ENCODE measurements at regions not wholly inside any gene's neighbourhood (a gene's known extent, or its start where the extent isn't known, plus 50 kb on each side); places are given as distances from the start of the nearest gene placed in this dataset.
"Not testable (repeated sequence)": the region's sequence is repeated elsewhere in the genome, so short reads cannot be mapped to it uniquely, and the experiment has no call there.

- Histone ChIP-seq H3K4me1 (replicated peaks in 1 of 2) (no peaks in the 10 kb centered on the region), H3K9me3 (replicated peaks in 1 of 3) (no peaks in the 10 kb centered on the region), H3K4me3 (no peak overlapping the region), H3K27me3 (no peaks in the 10 kb centered on the region), H3K27ac (no peak overlapping the region), H3K36me3 (replicated peaks in 1 of 2) (no peaks in the 10 kb centered on the region)
- WGBS, 4 donors, result 78 to 81% (median 78%) methylated on average over 2 of the region's 2 CpGs
- intact Hi-C loops (cut with DNase I), result no loop called here
- no peak for TF ChIP-seq CTCF (IDR thresholded peaks at IDR 0.05)
- TF ChIP-seq POLR2A (IDR thresholded peaks at IDR 0.05), result no peak
- DNase-seq, result no peak
Measured at GRCh38 chr13:80939581-80939980, 598.7 kb upstream of the SPRY2 start.

DNA sequence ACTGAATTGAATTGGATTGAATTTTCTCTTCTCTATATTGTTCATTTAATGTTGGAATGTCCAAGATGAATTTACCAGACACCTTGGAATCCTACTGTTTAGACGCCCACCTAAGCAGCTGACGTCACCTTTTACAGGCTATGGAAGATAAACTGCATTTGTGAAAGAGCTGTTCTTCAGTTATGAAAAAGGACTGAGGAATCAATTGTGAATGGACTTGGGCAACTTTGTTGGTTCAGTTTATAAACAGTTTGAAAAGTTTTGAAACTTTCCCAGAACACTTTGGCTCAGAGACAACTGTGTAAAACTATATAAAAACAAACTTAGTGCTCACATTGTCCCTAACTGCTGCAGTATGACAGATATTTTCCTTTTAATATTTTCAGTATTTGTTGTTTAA lies 590.8 kb upstream of the SPRY2 start:
- no peak for TF ChIP-seq POLR2A (IDR thresholded peaks at IDR 0.05)
- no peak for DNase-seq
- Histone ChIP-seq H3K4me3 (no peak overlapping the region), H3K27ac (no peak overlapping the region), H3K27me3 (no peaks in the 10 kb centered on the region), H3K9me3 (replicated peaks in 1 of 3) (peaks cover 0 to 7% (median 0%) of the 10 kb centered on the region in 3 donors), H3K4me1 (replicated peaks in 1 of 2) (no peaks in the 10 kb centered on the region), H3K36me3 (replicated peaks in 1 of 2) (no peaks in the 10 kb centered on the region)
- WGBS, 4 donors, result 85 to 91% (median 87%) methylated on average over 2 of the region's 2 CpGs
- intact Hi-C loops (cut with DNase I), result no loop called here

DNA sequence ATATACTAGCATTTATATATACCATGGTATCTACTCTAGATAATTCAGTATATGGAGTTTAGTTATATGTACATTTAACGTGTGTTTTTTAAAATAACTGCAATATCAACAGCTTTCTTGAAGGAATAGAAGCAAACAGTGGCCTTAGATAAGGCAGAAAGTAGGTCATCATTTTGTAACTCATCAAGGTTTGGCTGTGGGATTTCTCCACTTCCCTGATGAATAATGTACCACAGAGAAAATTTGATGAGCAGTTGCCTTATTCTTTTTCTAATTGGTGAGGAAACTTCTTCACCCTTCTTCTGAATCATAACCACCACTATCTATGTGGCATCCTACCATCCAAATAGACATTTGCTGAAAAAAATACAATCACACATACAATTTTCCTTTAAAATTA lies 590.2 kb upstream of the SPRY2 start:
- intact Hi-C loops (cut with DNase I), result no loop called here
- H3K4me1 ChIP-seq (replicated peaks in 1 of 2), result no peaks in the 10 kb centered on the region
- no peaks in the 10 kb centered on the region for H3K27me3 ChIP-seq
- peaks cover 0 to 7% (median 0%) of the 10 kb centered on the region in 3 donors for H3K9me3 ChIP-seq (replicated peaks in 1 of 3)
- no peak overlapping the region for H3K4me3 ChIP-seq
- 33 to 42% (median 40%) methylated on average over 1 of the region's 1 CpG for WGBS, 4 donors
- TF ChIP-seq POLR2A (IDR thresholded peaks at IDR 0.05) (no peak), CTCF (IDR thresholded peaks at IDR 0.05) (no peak)
- H3K27ac ChIP-seq, result no peak overlapping the region
- no peaks in the 10 kb centered on the region for H3K36me3 ChIP-seq (replicated peaks in 1 of 2)
- no peak for DNase-seq

GRCh38 chr13:80928241-80928640 lies 587.3 kb upstream of the SPRY2 start:
- no peaks in the 10 kb centered on the region for H3K4me1 ChIP-seq (replicated peaks in 1 of 2)
- H3K9me3 ChIP-seq (replicated peaks in 1 of 3), result peaks cover 0 to 7% (median 0%) of the 10 kb centered on the region in 3 donors
- no peak for TF ChIP-seq POLR2A (IDR thresholded peaks at IDR 0.05)
- TF ChIP-seq CTCF (IDR thresholded peaks at IDR 0.05), result no peak
- H3K27ac ChIP-seq, result no peak overlapping the region
- no peak overlapping the region for H3K4me3 ChIP-seq
- DNase-seq, result no peak
- 84 to 90% (median 89%) methylated on average over 3 of the region's 3 CpGs for WGBS, 4 donors
- no peaks in the 10 kb centered on the region for H3K27me3 ChIP-seq
- intact Hi-C loops (cut with DNase I), result no loop called here
- no peaks in the 10 kb centered on the region for H3K36me3 ChIP-seq (replicated peaks in 1 of 2)

GRCh38 chr13:80926024-80926423 lies 585.1 kb upstream of the SPRY2 start:
- H3K36me3 ChIP-seq (replicated peaks in 1 of 2); H3K9me3 ChIP-seq (replicated peaks in 1 of 3); H3K27me3 ChIP-seq; intact Hi-C loops (cut with DNase I); H3K27ac ChIP-seq; DNase-seq; H3K4me1 ChIP-seq (replicated peaks in 1 of 2); H3K4me3 ChIP-seq: not testable (repeated sequence)
- WGBS, 4 donors, result 91 to 97% (median 94%) methylated on average over 3 of the region's 3 CpGs
